HCT116 (cell line): ENCODE measurements at regions not wholly inside any gene's neighbourhood (a gene's known extent, or its start where the extent isn't known, plus 50 kb on each side); places are given as distances from the start of the nearest gene placed in this dataset.

Experiments used
- CTCF ChIP-seq, 3 experiments: fragments of 200-600 bp in 1 of 3; sonication (generic) in 1 of 3; IDR thresholded peaks in 2 of 3; conservative IDR thresholded peaks in 1 of 3; 2 replicates each; pipeline ENCODE4 v1.5.1; 2012 to 2017; ENCODE audit warnings: low read depth in 2 of 3, low read length in 2 of 3, antibody characterized with exemption in 1 of 3, borderline replicate concordance in 1 of 3, control low read depth in 1 of 3, mild to moderate bottlenecking in 1 of 3, mixed read lengths in 1 of 3, mixed run types in 1 of 3, moderate library complexity in 1 of 3; ENCODE audit not compliant: insufficient read depth in 1 of 3
- JUND ChIP-seq: IDR thresholded peaks from 2 replicates; pipeline ENCODE4 v1.6.1; 2012
- MAX ChIP-seq: IDR thresholded peaks from 2 replicates; pipeline ENCODE4 v1.6.1; 2012
- RAD21 ChIP-seq: IDR thresholded peaks from 2 replicates; pipeline ENCODE4 v1.6.1; 2012; ENCODE audit warnings: low read depth, mild to moderate bottlenecking
- TCF7L2 ChIP-seq: IDR thresholded peaks from 2 replicates; pipeline ENCODE4 v1.7.0; 2011; ENCODE audit warnings: borderline replicate concordance, inconsistent platforms; ENCODE audit not compliant: insufficient read depth, insufficient read length; ENCODE audit errors: extremely low read depth

- TF ChIP-seq CTCF (IDR thresholded peaks at IDR 0.05 in 2 of 3, conservative IDR thresholded peaks at IDR 0.05 in 1 of 3; ENCODE audit: borderline replicate concordance in 1 of 3, insufficient read depth in 1 of 3, low read depth in 2 of 3, low read length in 2 of 3) = no peak
- TF ChIP-seq MAX = no peak
- no peak for TF ChIP-seq TCF7L2
- no peak for TF ChIP-seq JUND
- TF ChIP-seq RAD21 = no peak
These were observed 222.4 kb upstream of the COL3A1 start for GRCh38 chr2:188751816-188752215.
